GM19239 (cell line): ENCODE measurements at regions not wholly inside any gene's neighbourhood (a gene's known extent, or its start where the extent isn't known, plus 50 kb on each side); places are given as distances from the start of the nearest gene placed in this dataset.

ENCODE experiments used
- DNase-seq: peaks from one replicate; pipeline ENCODE4 v3.0.0; 2011; ENCODE audit warnings: low spot score; ENCODE audit not compliant: insufficient read length
- FAIRE-seq: peaks from 2 replicates; lab custom pipeline; 2011; peaks lifted over from hg19 to GRCh38; lab: Jason Lieb, UNC

DNA sequence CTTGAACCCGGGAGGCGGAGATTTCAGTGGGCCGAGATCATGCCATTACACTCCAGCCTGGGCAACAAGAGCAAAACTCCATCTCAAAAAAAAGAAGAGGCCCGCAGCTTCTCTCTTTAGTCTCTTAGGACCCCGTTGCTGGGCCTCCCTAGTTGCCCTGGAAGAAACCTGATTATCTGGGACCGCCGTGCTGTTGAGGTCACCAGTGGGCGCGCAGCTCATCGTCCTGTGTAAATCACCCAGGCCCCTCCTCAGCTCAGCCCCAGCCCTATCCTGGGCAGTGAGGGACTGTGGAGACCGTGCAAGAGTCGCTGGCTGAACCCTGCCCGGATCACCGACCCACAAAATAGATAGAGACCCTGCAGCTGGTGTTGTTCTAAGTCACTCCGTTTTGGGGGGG lies 85.0 kb downstream of the UNCX start:
- FAIRE-seq (no peak), DNase-seq (no peak)

DNA sequence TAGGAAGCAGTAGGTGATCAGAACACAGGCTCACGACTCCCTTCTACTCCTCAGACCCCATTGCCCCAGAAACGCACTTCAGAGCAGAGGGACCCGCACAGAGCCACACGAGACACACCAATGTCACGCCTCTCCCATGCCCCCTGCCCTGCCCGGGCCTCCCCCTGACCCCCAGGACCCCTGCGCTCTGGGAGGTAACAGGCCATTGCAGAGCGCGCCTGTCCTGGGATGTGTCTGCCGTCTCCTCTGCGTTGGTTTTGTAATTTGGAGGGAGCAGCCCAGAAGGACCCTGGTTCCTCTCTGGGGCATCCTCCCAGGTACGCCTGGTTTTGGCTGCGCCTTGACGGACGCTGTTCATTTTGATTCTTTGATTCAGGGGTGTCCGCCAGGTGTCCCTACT lies 85.4 kb downstream of the UNCX start:
- no peak for FAIRE-seq
- DNase-seq, result no peak

DNA sequence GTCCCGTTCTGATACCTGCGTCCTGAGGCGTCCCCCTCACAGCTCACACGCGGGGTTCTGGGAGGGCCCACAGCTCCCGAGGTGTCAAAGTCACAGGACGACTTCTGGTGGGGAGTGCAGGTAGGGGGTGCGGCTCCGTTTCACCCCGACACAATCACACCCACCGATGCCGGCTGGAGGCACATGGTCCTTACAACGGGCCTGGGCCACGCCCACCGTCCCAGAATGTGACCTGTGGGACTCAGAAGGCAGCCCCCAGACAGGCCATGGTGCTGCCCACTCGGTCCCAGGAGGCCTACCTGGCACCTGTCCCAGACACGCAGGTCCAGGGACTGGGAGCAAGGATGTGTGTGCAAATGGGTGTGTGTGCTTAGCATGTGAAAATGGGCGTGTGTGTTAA lies 86.0 kb downstream of the UNCX start:
- no peak for FAIRE-seq
- no peak for DNase-seq

DNA sequence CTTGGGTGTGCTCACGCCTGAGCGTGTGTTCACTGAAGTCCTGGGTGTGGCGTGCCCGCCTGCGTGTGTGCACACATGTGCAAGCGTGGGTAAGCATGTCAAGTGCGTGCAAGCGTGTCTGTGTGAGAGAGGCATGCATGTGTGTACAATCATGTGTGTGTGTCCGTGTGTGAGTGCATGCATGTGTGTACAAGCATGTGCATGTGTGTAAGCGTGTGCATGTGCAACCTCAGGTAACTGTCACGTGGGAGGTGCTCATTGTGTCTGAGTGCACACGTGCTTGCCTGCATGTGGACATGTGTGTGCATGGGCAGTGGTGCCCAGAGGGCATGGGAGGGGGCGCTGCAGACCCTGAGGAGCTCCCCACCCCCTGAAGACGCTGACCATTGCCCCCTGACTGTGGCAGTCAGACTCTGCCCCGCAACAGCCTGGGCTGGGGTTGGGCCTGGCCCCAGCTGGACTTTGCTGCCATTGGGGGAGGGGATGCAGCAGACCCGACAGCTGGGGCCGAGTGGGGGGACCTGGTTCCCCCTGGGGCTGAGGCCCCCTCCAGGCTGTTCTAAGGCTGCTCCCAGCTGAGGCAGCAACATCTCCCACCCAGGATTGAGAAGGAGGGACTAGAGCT lies 88.1 kb downstream of the UNCX start:
- DNase-seq, result no peak
- no peak for FAIRE-seq

GRCh38 chr7:1321411-1322239 lies 89.0 kb downstream of the UNCX start:
- no peak for DNase-seq
- no peak for FAIRE-seq

GRCh38 chr7:1322240-1323110 lies 89.8 kb downstream of the UNCX start:
- DNase-seq (no peak), FAIRE-seq (no peak)

DNA sequence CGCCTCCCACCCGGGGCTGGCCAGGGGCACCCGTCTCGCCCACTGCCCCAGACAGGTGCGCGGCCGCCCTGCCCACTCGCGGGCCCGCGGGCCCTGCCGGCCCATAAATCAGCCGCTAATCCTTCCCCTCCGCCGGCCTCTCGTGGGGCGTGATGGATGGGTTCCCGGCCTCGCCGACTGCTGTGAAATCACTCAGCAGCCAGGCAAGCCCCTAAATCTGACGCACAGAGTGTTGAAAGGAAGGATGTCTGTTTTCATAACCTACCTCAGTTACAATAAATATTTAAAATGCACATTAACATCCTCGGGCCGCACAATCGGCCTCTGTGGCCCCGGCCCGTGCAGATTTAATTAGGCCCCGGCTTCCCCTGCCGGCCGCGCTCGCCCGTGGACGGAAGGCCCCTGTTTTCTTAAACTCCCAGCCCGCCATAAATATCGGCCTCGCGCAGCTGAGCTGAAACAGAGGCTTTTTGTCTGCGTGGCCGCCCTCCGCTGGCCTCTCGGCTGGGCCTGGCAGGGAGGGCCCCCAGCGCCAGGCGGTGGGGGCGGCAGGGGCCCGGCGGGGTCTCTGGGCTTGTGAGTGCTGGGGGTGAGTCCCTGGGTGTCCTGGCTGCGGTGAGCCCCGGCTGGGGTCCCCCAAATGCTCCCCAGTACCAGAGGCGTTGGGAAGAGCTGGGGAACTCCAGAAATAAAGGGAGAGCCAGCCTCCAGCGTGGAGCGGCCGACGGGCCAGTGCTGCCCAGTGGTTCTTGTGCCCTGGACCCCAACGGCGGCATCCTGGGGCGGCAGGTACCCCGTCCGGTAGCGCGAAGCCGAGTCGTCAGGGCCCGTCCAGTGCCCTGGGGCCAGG lies 90.7 kb downstream of the UNCX start:
- DNase-seq (no peak), FAIRE-seq (no peak)

DNA sequence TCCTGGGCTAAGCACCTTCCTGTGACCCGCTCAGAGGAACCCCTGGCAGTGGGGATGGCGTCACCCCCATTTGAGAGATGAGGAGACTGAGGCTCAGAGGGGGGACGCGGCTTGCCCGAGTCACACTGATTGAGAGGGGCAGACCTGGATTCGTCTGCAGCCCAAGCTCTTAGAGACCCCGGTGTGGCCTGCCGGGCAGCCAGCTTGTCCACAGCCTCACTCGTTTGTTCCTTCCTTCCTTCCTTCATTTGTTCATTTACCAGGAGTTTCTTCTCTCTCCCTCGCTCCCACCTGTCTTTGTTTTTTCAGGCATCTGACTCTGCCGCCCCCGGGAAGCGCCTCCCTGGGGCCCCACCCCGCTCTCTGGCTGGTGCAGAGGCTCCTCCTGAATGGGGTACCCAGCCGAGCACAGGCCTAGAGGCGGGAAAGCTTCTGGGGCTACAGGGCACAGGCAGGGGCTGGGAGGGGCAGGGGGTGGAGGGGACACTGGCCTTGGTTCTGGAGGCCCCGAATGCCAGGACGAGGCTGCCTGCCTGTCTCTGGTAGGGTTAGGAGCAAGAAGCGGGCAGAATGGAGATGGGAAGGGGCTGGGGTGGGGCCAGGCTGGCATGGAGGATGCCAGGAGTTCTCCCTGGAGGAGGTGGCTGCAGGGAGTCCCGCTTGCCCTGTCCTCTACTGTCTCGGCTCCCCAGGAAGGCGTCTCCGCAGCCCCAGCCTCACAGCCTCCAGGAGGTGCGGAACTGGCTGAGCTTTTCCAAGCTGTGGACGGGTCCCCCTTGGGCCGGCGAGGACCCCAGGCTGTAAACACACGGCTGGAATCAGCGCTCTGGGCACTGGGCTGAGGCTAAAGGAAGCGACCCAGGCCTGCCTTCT lies 91.6 kb downstream of the UNCX start:
- no peak for DNase-seq
- no peak for FAIRE-seq

DNA sequence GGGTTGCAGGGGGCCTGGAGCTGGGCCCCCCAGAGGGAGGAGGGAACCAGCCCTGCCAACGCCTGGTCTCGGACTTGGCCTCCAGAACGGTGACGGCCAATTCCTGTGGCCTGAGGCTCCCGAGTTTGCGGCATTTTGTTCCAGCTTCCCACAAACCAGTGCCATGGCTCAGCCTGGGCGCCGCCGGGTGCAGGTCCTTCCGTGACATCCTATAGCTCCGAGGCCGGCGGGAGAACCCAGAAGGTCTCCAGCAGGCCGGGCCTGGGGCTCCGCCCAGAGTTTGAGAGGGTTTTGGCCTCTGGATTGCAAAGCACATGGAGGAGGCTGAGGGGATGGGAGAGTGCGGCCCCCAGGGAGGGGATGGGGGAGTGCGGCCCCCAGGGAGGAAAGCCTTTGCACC lies 92.6 kb downstream of the UNCX start:
- DNase-seq (no peak), FAIRE-seq (no peak)

- FAIRE-seq (no peak), DNase-seq (no peak)
These were observed 93.2 kb downstream of the UNCX start for GRCh38 chr7:1325646-1326510.

DNA sequence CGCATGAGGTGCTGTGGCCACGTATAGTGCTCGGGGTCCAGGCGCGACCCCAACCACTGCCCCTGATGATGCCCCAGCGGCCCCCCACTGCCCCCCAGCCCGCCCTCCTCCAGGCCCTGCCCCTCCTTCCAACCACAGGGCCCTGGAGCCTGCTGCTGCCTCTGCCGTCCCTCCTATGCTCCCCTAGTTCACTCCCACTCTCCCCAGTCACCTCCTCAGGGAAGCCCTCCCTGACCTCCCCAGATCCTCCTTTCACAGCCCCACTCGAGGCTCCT lies 93.8 kb downstream of the UNCX start:
- FAIRE-seq (no peak), DNase-seq (no peak)

DNA sequence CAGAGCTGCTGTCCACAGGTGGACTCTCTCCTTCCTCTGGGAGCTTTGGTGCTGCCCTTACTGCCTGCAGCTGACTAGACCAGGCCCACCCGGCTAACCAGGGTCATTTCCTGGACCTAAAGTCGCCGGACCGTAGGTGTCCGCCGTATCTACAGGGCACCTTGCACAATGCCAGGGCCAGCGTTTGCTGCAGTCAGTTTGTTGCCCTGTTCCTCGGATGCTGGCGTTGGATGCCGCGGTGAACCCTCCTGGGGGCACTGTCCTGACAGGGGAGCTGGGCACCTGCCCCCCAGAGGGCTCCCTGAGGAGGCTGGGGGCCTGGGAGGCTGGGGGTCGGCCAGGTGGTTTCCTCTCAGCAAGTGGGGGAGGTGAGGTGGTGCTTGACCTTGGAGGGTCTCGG lies 96.6 kb downstream of the UNCX start:
- FAIRE-seq (no peak), DNase-seq (no peak)

- FAIRE-seq, result no peak
These were observed 97.5 kb downstream of the UNCX start for GRCh38 chr7:1329966-1330800.

DNA sequence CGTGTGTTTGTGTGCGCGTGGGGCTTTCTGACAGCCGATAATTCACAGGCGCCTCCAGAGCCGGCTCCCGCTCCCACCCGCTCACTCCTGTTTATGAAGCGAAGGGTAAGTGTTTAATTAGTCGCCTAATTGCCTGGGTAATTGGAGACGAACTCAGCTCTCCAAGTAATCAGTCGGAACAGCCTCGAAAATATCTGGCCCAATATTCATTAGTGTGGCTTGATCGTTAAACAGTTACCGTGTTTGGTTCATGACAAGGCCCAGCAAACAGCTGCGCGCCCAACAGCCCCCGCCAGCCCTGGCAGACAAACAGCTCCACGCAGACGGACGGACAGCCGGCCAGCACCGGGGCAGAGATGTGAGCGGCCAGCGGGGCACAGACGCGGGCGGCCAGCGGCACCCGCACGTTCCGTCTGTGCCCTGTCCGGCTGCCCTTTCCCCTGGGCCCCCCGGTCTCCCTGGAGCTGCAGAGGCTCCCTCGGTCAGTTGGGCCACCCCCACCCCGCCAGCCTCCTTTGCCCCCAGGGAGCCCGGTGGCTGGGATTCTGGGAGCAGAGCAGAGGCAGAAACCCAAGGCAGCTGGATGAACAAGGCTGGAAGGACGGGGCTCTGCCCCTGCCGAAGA lies 98.2 kb downstream of the UNCX start:
- FAIRE-seq, result no peak

More at GRCh38 chr7:1329966-1330800, 97.5 kb downstream of the UNCX start:
- DNase-seq, result no peak

GRCh38 chr7:1331561-1332467 lies 99.1 kb downstream of the UNCX start:
- no peak for DNase-seq

More for the DNA sequence above, 98.2 kb downstream of the UNCX start:
- no peak for DNase-seq

DNA sequence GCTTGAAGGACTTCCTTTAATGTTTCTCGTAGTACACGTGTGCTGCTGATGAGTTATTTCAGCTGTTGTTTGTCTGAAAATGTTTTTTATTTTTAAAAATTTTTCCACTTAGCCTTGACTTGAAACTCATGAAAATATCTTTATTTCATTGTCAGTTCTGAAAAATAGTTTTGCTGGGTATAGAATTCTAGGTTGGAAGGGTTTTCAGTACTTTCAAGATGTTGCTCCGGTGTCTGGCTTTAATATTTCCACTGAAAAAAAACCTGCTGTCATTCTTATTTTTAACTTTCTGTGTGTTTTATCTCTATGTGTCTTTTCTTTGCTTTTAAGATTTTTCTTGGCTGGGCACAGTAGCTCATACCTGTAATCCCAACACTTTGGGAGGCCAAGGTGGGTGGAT lies 103.8 kb downstream of the UNCX start:
- DNase-seq (no peak), FAIRE-seq (no peak)

More at GRCh38 chr7:1331561-1332467, 99.1 kb downstream of the UNCX start:
- no peak for FAIRE-seq
